H1 (cell line): ENCODE measurements at regions not wholly inside any gene's neighbourhood (a gene's known extent, or its start where the extent isn't known, plus 50 kb on each side); places are given as distances from the start of the nearest gene placed in this dataset.

Experiments used
- CHD2 ChIP-seq: IDR thresholded peaks from 2 replicates; pipeline ENCODE4 v1.6.1; 2012; ENCODE audit warnings: low read length, improper control_type of control experiment
- EZH2 ChIP-seq: fragments of 200-600 bp; sonication (generic); IDR thresholded peaks from 2 replicates; pipeline ENCODE4 v1.7.1; 2012; ENCODE audit warnings: low read depth, mild to moderate bottlenecking, moderate library complexity, low read length, inconsistent platforms; ENCODE audit not compliant: severe bottlenecking
- HDAC6 ChIP-seq: IDR thresholded peaks from one replicate; pipeline ENCODE4 v1.7.1; 2012; ENCODE audit warnings: low read depth, mild to moderate bottlenecking, inconsistent platforms, low read length, moderate library complexity
- NANOG ChIP-seq: IDR thresholded peaks from 2 replicates; pipeline ENCODE4 v1.6.1; 2011; ENCODE audit warnings: low read length, low read depth, mild to moderate bottlenecking, inconsistent platforms; ENCODE audit not compliant: insufficient read depth, poor library complexity, severe bottlenecking
- RBBP5 ChIP-seq: IDR thresholded peaks from 2 replicates; pipeline ENCODE4 v1.7.1; 2012; ENCODE audit warnings: low read depth, mild to moderate bottlenecking, inconsistent platforms, low read length, moderate library complexity, borderline replicate concordance

- TF ChIP-seq EZH2 (no peak), HDAC6 (no peak), NANOG (no peak), CHD2 (no peak), RBBP5 (no peak)
- TF ChIP-seq, all 59 proteins: peak for 0
Observed at GRCh38 chr9:100662122-100662521, 84.2 kb downstream of the CAVIN4 start (continued).
